A673 (cell line): ENCODE measurements at regions not wholly inside any gene's neighbourhood (a gene's known extent, or its start where the extent isn't known, plus 50 kb on each side); places are given as distances from the start of the nearest gene placed in this dataset.

Experiments
- BruUV-seq: library from RNA; stranded (reverse); fragments of 400-500 nt; replicated peaks from 2 replicates; lab custom pipeline; 2021; lab: Mats Ljungman, UMichigan
- CTCF ChIA-PET: fragments of 300-600 bp; sonication (Branson Sonifier 250); formaldehyde crosslinking; loops from one replicate; lab custom pipeline; 2022; ENCODE audit warnings: antibody characterized with exemption; lab: Charles Lee
- POLR2A ChIA-PET: fragments of 300-600 bp; sonication (Branson Sonifier 250); formaldehyde crosslinking; loops from one replicate; lab custom pipeline; 2022; ENCODE audit warnings: antibody characterized with exemption; ENCODE audit not compliant: low non-redundant PET; lab: Charles Lee
- DNase-seq: peaks from one replicate; pipeline ENCODE4 v3.0.0-alpha.2; 2015; ENCODE audit warnings: low spot score
- H3K27ac ChIP-seq: fragments of 200-600 bp; sonication (generic); 2 replicates; pipeline ENCODE4 v1.5.1; 2016; ENCODE audit warnings: mixed run types, low read depth, mild to moderate bottlenecking, mixed read lengths, antibody characterized with exemption, low read length; ENCODE audit not compliant: poor library complexity, severe bottlenecking
- H3K27me3 ChIP-seq: fragments of 200-600 bp; sonication (generic); replicated peaks from 2 replicates; pipeline ENCODE4 v1.6.1; 2017; ENCODE audit warnings: mixed run types, low read depth, mild to moderate bottlenecking, mixed read lengths, antibody characterized with exemption, low read length; ENCODE audit not compliant: insufficient read depth, poor library complexity
- H3K36me3 ChIP-seq: fragments of 200-600 bp; sonication (generic); 2 replicates; pipeline ENCODE4 v1.6.1; 2016; ENCODE audit warnings: mixed run types, mild to moderate bottlenecking, mixed read lengths, antibody characterized with exemption, low read length; ENCODE audit not compliant: insufficient read depth, poor library complexity, severe bottlenecking
- H3K4me1 ChIP-seq: fragments of 200-600 bp; sonication (generic); 2 replicates; pipeline ENCODE4 v1.6.1; 2017; ENCODE audit warnings: mixed run types, mild to moderate bottlenecking, mixed read lengths, antibody characterized with exemption, low read length; ENCODE audit not compliant: insufficient read depth, poor library complexity, severe bottlenecking
- H3K4me3 ChIP-seq: fragments of 200-600 bp; sonication (generic); 2 replicates; pipeline ENCODE4 v1.5.1; 2016; ENCODE audit warnings: low read depth, mixed run types, mild to moderate bottlenecking, mixed read lengths, low read length; ENCODE audit not compliant: poor library complexity, severe bottlenecking
- H3K9me3 ChIP-seq: fragments of 200-600 bp; sonication (generic); 2 replicates; pipeline ENCODE4 v1.6.1; 2016; ENCODE audit warnings: mixed run types, low read depth, mild to moderate bottlenecking, mixed read lengths, antibody characterized with exemption, low read length; ENCODE audit not compliant: poor library complexity, severe bottlenecking
- CTCF ChIP-seq: fragments of 300-800, 200-600 bp; sonication (generic); conservative IDR thresholded peaks from 2 replicates; pipeline ENCODE4 v1.5.1; 2017; ENCODE audit warnings: low read depth, mild to moderate bottlenecking, antibody characterized with exemption, low read length, moderate library complexity, mixed read lengths
- EZH2 ChIP-seq: fragments of 200-600 bp; sonication (generic); IDR thresholded peaks from 2 replicates; pipeline ENCODE4 v1.6.1; 2017; ENCODE audit warnings: borderline replicate concordance, low read depth, mild to moderate bottlenecking, mixed read lengths, antibody characterized with exemption, low read length; ENCODE audit not compliant: poor library complexity, severe bottlenecking
- intact Hi-C: fragments of 100-400 bp; cut with micrococcal nuclease; formaldehyde crosslinking; loops from one replicate; pipeline ENCODE4 v1.10.0; 2022; ENCODE audit not compliant: unreplicated experiment

DNA sequence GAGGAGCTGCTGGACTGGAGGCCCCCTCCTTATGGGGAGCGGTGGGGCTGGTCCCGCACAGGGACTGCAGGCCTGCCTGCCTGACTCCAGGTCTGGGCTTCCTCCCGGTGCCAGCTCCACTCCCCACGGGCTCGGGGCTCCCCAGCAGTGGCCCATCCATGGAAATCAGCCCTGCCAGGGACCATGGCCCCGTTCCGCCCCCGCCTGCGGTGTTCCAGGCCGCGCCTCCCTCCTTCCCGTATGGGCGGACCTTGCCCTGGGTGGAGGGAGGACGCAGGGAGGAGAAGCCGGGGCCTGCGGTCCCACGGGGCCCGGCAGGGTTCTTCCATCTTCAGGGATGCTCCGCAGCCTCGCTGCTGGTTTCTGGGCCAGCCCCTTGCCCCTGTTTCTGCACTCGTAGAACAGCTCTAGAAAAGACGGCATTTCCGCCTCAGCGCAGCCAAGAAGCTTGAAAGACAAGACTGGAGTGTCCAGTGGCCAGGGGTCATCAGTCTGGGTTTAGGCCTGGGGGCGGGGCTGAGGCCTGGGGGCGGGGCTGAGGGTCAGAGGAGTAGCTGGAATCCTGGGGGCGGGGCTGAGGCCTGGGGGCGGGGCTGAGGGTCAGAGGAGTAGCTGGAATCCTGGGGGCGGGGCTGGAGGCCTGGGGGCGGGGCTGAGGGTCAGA, 1330.6 kb downstream of the BRD1 start:
- Histone ChIP-seq H3K27me3 (no peaks in the 10 kb centered on the region), H3K27ac (no peak overlapping the region), H3K4me1 (peaks cover 27% of the 10 kb centered on the region), H3K9me3 (no peaks in the 10 kb centered on the region), H3K4me3 (no peak overlapping the region), H3K36me3 (no peaks in the 10 kb centered on the region)
- intact Hi-C loops, result no loop called here
- BruUV-seq, result no TSS peak
- no peak for DNase-seq
- CTCF ChIA-PET, result interaction anchor here (0.6 kb wide), 1 partner anchor 1453 kb away, joined by 11 read pairs; no protein-coding TSS in a partner anchor
- POLR2A ChIA-PET, result interaction anchor here (0.6 kb wide), 3 partner anchors 126 to 859 kb away, joined by 3 read pairs; no protein-coding TSS in a partner anchor
- no peak for TF ChIP-seq EZH2
- no peak for TF ChIP-seq CTCF

DNA sequence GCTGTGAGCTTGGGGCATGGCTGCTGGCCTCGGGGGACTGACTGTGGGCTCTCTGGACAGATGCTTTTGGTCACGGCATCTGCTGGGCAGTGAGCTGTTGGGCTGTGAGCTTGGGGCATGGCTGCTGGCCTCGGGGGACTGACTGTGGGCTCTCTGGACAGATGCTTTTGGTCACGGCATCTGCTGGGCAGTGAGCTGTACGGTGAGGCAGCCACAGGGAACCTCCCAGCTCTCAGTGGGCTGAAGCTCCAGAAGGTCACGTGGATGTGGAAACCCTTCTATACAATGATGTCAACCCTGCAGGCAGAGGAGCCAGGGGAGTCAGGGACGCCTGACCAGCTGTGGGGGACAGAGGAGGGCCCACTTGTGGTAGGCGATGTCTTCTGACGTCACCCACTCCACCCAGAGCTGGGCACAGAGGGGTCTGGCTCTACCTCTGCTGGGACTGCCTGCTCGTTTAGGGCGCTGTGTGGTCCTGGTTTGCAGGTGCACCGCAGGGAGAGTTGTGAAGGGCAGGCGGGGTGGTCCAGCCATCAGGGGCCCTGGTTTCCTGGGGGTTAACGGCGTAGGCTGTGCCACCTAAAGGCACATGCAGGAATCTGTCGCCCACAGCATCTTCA, 1331.3 kb downstream of the BRD1 start:
- BruUV-seq, result no TSS peak
- TF ChIP-seq EZH2, result no peak
- no peak for TF ChIP-seq CTCF
- no peak overlapping the region for H3K4me3 ChIP-seq
- no peaks in the 10 kb centered on the region for H3K27me3 ChIP-seq
- intact Hi-C loops, result no loop called here
- CTCF ChIA-PET, result no interaction called here
- POLR2A ChIA-PET, result interaction anchor here (0.6 kb wide), 2 partner anchors 126 to 773 kb away, joined by 3 read pairs; no protein-coding TSS in a partner anchor
- no peak for DNase-seq
- no peaks in the 10 kb centered on the region for H3K9me3 ChIP-seq
- H3K27ac ChIP-seq, result no peak overlapping the region
- peaks cover 33% of the 10 kb centered on the region for H3K4me1 ChIP-seq
- no peaks in the 10 kb centered on the region for H3K36me3 ChIP-seq

GRCh38 chr22:48495751-48496080, 1332.0 kb downstream of the BRD1 start:
- DNase-seq, result no peak
- no TSS peak for BruUV-seq
- no peak overlapping the region for H3K4me3 ChIP-seq
- intact Hi-C loops, result no loop called here
- H3K27ac ChIP-seq, result no peak overlapping the region
- ChIA-PET POLR2A (no interaction called here), CTCF (interaction anchor here (0.5 kb wide), 1 partner anchor 1019 kb away, joined by 3 read pairs; no protein-coding TSS in a partner anchor)
- no peaks in the 10 kb centered on the region for H3K27me3 ChIP-seq
- H3K36me3 ChIP-seq, result no peaks in the 10 kb centered on the region
- H3K9me3 ChIP-seq, result no peaks in the 10 kb centered on the region
- peaks cover 36% of the 10 kb centered on the region for H3K4me1 ChIP-seq
- TF ChIP-seq CTCF (no peak), EZH2 (no peak)
